Stimulated activated CD8-positive, alpha-beta memory T cell treated with anti-CD3 and anti-CD28 coated beads, Interleukin-2, amount 100 ng/mL, for 48 hours (primary cell): ENCODE measurements at regions not wholly inside any gene's neighbourhood (a gene's known extent, or its start where the extent isn't known, plus 50 kb on each side); places are given as distances from the start of the nearest gene placed in this dataset.
A peak's percentile ranks its signal among the peaks of the same experiment; 100 is the strongest.

ENCODE experiments used
- DNase-seq, 2 donors: peaks; one replicate each; pipeline ENCODE4 v3.0.0-alpha.2; 2020; ENCODE audit warnings: low read depth in 2 of 2

- no peak for DNase-seq
These were observed 161.1 kb upstream of the TOPAZ1 start for GRCh38 chr3:44080474-44081072.

DNA sequence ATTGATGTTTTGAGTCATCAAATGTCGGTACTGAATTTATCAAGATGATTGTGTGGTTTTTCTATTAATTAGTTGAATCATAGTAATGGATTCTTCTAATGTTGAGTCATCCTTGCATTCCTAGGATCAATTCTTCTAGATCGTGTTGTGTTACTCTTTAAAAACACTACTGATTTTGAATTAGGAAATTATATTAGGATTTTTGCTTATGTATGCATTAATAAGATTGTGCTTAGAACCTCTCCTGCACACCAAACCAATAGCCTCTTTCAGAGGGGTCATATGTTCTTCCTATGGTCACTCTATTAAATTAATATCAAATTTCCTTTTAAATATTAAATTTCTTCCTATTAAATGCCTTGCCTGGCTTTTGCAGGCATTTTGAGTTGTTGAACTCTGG, 151.7 kb upstream of the TOPAZ1 start:
- DNase-seq, result no peak

DNA sequence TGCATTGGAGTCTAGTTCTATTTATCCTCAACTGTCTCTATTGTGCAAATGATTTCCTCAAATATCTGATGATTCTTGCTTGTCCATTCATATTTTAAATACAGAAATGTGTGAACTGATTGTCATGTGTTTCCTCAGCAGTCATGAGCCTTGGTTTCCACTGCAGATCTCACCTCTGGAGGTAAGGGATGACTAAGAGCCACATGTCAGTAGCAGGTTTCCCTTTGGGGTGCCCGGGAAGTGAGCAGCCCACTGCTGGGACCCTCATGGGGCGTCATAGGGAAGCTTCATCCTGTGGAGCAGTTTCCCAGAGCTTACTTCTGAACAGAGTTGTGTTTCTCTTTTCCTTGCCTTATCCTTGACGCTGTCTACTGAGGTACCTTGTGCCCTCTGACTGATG, 149.2 kb upstream of the TOPAZ1 start:
- DNase-seq, result no peak

GRCh38 chr3:44093531-44093930, 148.2 kb upstream of the TOPAZ1 start:
- no peak for DNase-seq

- no peak for DNase-seq
These were observed 142.8 kb upstream of the TOPAZ1 start for GRCh38 chr3:44098656-44099415.

DNA sequence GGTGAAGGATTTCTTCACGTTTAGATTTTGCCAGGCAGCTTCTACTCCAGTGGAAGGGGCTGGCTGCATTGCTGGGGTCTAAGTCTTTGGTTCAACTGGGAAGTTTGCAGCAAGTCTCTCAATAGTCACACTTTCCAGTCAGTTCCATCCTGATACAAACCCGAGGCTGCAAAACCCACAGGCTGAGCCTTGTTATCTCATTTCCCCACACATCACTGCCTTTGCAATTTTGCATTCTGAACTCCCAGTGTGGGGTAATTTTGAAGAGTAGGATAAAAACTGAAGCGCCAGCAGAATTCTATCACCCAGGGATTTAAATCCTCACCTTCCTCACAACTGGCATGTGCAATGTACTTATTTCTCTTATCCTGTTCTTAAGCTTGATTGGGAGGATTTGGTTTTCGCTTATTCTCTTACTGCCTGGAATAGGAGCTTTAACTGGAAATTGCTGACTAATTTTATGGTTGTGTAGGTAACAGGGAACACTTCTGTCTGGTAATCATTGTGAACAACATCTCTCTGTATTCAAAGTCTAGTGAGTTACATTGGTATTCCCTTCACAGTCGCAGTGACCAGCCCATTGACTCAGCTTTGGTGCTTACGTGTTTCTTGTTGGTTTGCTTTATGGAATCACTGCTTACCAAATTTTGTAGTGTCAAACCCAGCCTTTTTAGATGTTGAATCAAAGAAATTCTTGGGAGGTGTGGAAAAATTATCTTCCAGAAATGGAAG, 142.0 kb upstream of the TOPAZ1 start:
- DNase-seq, result no peak

DNA sequence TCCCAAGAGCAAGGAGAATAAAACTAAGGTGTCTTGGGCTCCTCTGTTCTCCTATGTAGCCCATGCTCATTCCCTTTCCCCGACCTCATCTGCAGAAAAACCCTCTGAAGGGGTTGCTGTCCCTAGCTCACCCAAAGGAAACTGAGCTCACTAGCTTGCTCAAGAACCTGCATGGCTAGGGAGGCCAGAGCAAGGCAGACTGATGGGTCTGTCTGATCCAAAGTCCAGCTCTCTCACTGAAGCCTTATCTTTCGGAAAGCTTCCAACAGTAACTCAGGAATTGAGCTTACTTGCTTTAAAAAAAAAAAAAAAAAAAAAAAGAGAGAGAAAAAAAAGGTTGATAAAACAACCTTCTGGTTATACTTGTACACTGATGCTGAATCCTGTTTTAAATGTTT, 141.4 kb upstream of the TOPAZ1 start:
- no peak for DNase-seq

- no peak for DNase-seq
These were observed 137.6 kb upstream of the TOPAZ1 start for GRCh38 chr3:44104043-44104442.

DNA sequence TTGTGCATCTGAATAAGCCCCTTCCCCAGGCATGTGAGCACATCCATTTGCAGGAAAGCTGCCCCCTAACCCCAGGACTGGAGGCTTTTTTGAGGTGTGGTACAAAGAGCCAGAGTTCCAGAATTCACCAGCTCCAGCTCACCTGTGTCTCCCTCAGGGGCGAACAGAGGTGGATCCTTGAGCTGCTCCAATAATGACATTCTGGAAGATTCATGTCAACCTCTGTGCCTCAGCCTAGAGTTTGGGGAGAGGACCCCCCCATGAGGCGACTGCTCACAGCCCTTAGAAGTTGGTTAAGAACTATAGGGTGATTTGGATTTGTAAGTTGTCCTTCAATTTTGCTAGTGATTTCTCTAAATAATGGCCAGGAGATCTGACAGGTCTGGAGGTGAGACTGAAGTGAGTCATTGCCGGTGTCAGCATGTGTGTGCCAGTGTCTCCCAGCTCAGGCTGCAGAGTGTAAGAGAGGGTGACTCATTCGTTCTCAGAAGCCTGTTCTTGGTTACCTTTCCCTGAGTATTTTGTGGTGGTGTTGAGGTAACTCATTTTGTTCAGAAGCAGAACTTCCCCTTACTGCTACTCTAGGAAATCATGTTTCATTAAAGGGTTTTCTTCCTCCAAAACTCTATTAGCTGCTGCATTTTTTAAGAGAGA, 136.9 kb upstream of the TOPAZ1 start:
- DNase-seq, result peak; percentile 4 to 12

DNA sequence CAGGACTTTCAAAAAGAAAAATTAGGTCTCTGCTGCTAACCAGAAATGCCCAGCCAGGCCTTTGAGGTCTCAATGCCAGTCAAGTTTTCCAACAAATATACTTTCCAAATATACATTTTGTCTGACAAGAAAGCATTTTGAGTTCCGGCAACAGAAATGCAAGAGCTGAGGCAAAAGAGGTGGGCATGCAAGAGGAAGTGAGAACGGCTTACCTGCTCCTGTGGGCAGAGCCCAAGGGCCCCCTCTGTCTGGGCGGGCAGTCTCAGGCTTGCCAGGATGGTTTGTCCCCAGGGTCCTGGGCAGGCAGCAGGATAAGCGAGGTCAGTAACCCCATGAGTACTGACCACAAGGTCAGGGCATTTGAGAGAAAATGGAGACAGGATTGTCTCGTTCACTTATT, 136.1 kb upstream of the TOPAZ1 start:
- DNase-seq, result no peak

GRCh38 chr3:44106756-44107155, 134.9 kb upstream of the TOPAZ1 start:
- DNase-seq, result no peak

GRCh38 chr3:44108481-44108880, 133.2 kb upstream of the TOPAZ1 start:
- no peak for DNase-seq

- DNase-seq, result no peak
These were observed 131.8 kb upstream of the TOPAZ1 start for GRCh38 chr3:44109771-44110361.

DNA sequence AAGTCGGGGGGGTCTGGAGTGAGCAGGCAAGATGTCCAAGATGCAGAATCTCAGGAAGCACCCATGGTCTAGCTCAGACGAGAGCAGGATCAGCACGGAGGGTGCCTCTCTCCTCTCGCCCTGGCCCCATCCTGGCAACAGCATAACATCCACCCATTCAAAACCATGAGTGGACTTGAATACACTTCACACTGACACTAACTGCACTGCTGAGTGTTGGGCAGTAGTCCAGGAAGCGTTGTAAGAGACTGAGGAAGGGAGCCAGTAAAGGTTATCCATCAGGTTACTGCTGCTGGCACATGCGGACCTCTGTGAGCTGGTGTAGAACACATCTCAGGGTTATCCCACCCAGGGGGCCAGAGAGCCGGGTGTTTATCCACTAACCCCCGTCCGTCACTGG, 131.0 kb upstream of the TOPAZ1 start:
- DNase-seq, result no peak

- DNase-seq, result no peak
These were observed 130.2 kb upstream of the TOPAZ1 start for GRCh38 chr3:44111482-44111881.

- DNase-seq, result peak; percentile 34 to 40
These were observed 127.5 kb upstream of the TOPAZ1 start for GRCh38 chr3:44114142-44114541.

DNA sequence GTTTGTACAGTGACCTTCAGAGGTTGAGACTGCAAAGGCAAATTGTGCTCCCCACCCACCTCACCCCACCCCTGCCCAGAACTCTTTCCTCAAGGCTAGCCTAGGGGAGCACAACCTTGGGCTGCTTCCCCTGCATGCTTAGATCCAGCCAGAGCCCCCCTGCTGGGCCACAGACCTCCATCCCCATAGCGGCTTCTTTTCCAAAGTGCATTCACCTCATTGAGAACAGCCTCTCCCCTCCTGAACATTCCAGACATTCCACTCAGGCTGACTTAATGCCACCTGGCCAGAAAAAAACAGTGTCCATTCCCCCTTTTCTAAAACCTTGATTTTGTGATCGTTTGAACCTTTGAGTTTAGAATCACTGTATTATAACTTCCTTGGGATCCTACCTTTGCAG, 124.4 kb upstream of the TOPAZ1 start:
- no peak for DNase-seq

GRCh38 chr3:44117736-44118135, 124.0 kb upstream of the TOPAZ1 start:
- DNase-seq, result no peak

- DNase-seq, result no peak
These were observed 120.7 kb upstream of the TOPAZ1 start for GRCh38 chr3:44120721-44121582.

- DNase-seq, result no peak
These were observed 116.4 kb upstream of the TOPAZ1 start for GRCh38 chr3:44125246-44125645.

DNA sequence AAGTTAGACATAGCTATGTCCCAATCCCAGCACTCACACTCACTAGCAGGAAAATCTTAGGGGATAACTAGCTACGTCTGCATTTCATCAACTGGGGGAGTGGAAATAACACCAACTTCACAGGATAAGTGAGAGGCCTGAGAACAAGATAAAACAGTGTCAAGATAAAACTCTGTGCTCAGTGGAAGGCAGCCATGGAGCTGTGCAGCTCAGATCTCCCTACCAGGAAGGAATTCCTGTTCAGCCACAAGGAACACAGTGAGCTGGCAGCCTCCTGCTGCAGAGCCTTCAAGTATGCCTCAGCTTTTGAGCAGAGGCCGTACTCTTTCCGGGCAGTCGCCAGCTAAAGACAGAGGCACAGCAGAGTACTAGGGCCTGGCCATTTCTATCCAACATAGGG, 115.8 kb upstream of the TOPAZ1 start:
- DNase-seq, result no peak
